A673 (cell line): ENCODE measurements at regions not wholly inside any gene's neighbourhood (a gene's known extent, or its start where the extent isn't known, plus 50 kb on each side); places are given as distances from the start of the nearest gene placed in this dataset.

ENCODE experiments used
- BruUV-seq: library from RNA; stranded (reverse); fragments of 400-500 nt; replicated peaks from 2 replicates; lab custom pipeline; 2021; lab: Mats Ljungman, UMichigan
- CTCF ChIA-PET: fragments of 300-600 bp; sonication (Branson Sonifier 250); formaldehyde crosslinking; loops from one replicate; lab custom pipeline; 2022; ENCODE audit warnings: antibody characterized with exemption; lab: Charles Lee
- POLR2A ChIA-PET: fragments of 300-600 bp; sonication (Branson Sonifier 250); formaldehyde crosslinking; loops from one replicate; lab custom pipeline; 2022; ENCODE audit warnings: antibody characterized with exemption; ENCODE audit not compliant: low non-redundant PET; lab: Charles Lee
- DNase-seq: peaks from one replicate; pipeline ENCODE4 v3.0.0-alpha.2; 2015; ENCODE audit warnings: low spot score
- H3K27ac ChIP-seq: fragments of 200-600 bp; sonication (generic); 2 replicates; pipeline ENCODE4 v1.5.1; 2016; ENCODE audit warnings: mixed run types, low read depth, mild to moderate bottlenecking, mixed read lengths, antibody characterized with exemption, low read length; ENCODE audit not compliant: poor library complexity, severe bottlenecking
- H3K27me3 ChIP-seq: fragments of 200-600 bp; sonication (generic); replicated peaks from 2 replicates; pipeline ENCODE4 v1.6.1; 2017; ENCODE audit warnings: mixed run types, low read depth, mild to moderate bottlenecking, mixed read lengths, antibody characterized with exemption, low read length; ENCODE audit not compliant: insufficient read depth, poor library complexity
- H3K36me3 ChIP-seq: fragments of 200-600 bp; sonication (generic); 2 replicates; pipeline ENCODE4 v1.6.1; 2016; ENCODE audit warnings: mixed run types, mild to moderate bottlenecking, mixed read lengths, antibody characterized with exemption, low read length; ENCODE audit not compliant: insufficient read depth, poor library complexity, severe bottlenecking
- H3K4me1 ChIP-seq: fragments of 200-600 bp; sonication (generic); 2 replicates; pipeline ENCODE4 v1.6.1; 2017; ENCODE audit warnings: mixed run types, mild to moderate bottlenecking, mixed read lengths, antibody characterized with exemption, low read length; ENCODE audit not compliant: insufficient read depth, poor library complexity, severe bottlenecking
- H3K4me3 ChIP-seq: fragments of 200-600 bp; sonication (generic); 2 replicates; pipeline ENCODE4 v1.5.1; 2016; ENCODE audit warnings: low read depth, mixed run types, mild to moderate bottlenecking, mixed read lengths, low read length; ENCODE audit not compliant: poor library complexity, severe bottlenecking
- H3K9me3 ChIP-seq: fragments of 200-600 bp; sonication (generic); 2 replicates; pipeline ENCODE4 v1.6.1; 2016; ENCODE audit warnings: mixed run types, low read depth, mild to moderate bottlenecking, mixed read lengths, antibody characterized with exemption, low read length; ENCODE audit not compliant: poor library complexity, severe bottlenecking
- CTCF ChIP-seq: fragments of 300-800, 200-600 bp; sonication (generic); conservative IDR thresholded peaks from 2 replicates; pipeline ENCODE4 v1.5.1; 2017; ENCODE audit warnings: low read depth, mild to moderate bottlenecking, antibody characterized with exemption, low read length, moderate library complexity, mixed read lengths
- EZH2 ChIP-seq: fragments of 200-600 bp; sonication (generic); IDR thresholded peaks from 2 replicates; pipeline ENCODE4 v1.6.1; 2017; ENCODE audit warnings: borderline replicate concordance, low read depth, mild to moderate bottlenecking, mixed read lengths, antibody characterized with exemption, low read length; ENCODE audit not compliant: poor library complexity, severe bottlenecking
- intact Hi-C: fragments of 100-400 bp; cut with micrococcal nuclease; formaldehyde crosslinking; loops from one replicate; pipeline ENCODE4 v1.10.0; 2022; ENCODE audit not compliant: unreplicated experiment

GRCh38 chr13:40878823-40879222 is 89.4 kb downstream of the SLC25A15 start:
- Histone ChIP-seq H3K27me3 (no peaks in the 10 kb centered on the region), H3K4me1 (no peaks in the 10 kb centered on the region), H3K27ac (no peak overlapping the region), H3K4me3 (no peak overlapping the region), H3K9me3 (peaks cover 14% of the 10 kb centered on the region), H3K36me3 (no peaks in the 10 kb centered on the region)
- no peak for DNase-seq
- intact Hi-C loops = no loop called here
- BruUV-seq = no TSS peak
- no peak for TF ChIP-seq CTCF
- no peak for TF ChIP-seq EZH2
- CTCF ChIA-PET = no interaction called here
- POLR2A ChIA-PET = no interaction called here
